IMR-90 (cell line): ENCODE measurements at regions not wholly inside any gene's neighbourhood (a gene's known extent, or its start where the extent isn't known, plus 50 kb on each side); places are given as distances from the start of the nearest gene placed in this dataset.

Experiments
- ATAC-seq: fragments of 200-7000 bp; cut with Tn5 transposase; 2 replicates; pipeline ENCODE4 v1.9.1; 2020; ENCODE audit warnings: low read depth, mild to moderate bottlenecking, moderate library complexity
- BruUV-seq: library from RNA; stranded (reverse); fragments of 400-500 nt; replicated peaks from 2 replicates; lab custom pipeline; 2021; lab: Mats Ljungman, UMichigan
- CTCF ChIA-PET: fragments of 300-600 bp; formaldehyde crosslinking; extraction: SDS; loops from one replicate; lab custom pipeline; 2021; ENCODE audit warnings: antibody characterized with exemption; lab: Yijun Ruan, JAX
- POLR2A ChIA-PET: fragments of 300-600 bp; sonication (Branson Sonifier 250); formaldehyde crosslinking; loops from one replicate; lab custom pipeline; 2022; ENCODE audit warnings: antibody characterized with exemption; ENCODE audit not compliant: unreplicated experiment; lab: Charles Lee
- DNase-seq: peaks from one replicate; pipeline ENCODE4 v3.0.0; 2013
- H2AFZ ChIP-seq: replicated peaks from 2 replicates; pipeline ENCODE3; 2013; ENCODE audit warnings: low read length, mild to moderate bottlenecking; ENCODE audit not compliant: poor library complexity
- H2AK5ac ChIP-seq: 2 replicates; pipeline ENCODE4 v1.6.1; 2013; ENCODE audit warnings: low read depth, low read length, inconsistent platforms
- H2AK9ac ChIP-seq: replicated peaks from 2 replicates; pipeline ENCODE3; 2013; ENCODE audit warnings: mild to moderate bottlenecking, low read depth, low read length, moderate library complexity; ENCODE audit not compliant: poor library complexity
- H2BK120ac ChIP-seq: 2 replicates; pipeline ENCODE4 v1.6.1; 2013; ENCODE audit warnings: low read depth, low read length, inconsistent platforms
- H2BK15ac ChIP-seq: 3 replicates; pipeline ENCODE4 v1.6.1; 2013; ENCODE audit warnings: low read depth, low read length, inconsistent platforms
- H2BK20ac ChIP-seq: 2 replicates; pipeline ENCODE4 v1.6.1; 2013; ENCODE audit warnings: low read depth, mild to moderate bottlenecking, inconsistent platforms, low read length, moderate library complexity
- H2BK5ac ChIP-seq: 2 replicates; pipeline ENCODE4 v1.6.1; 2013; ENCODE audit warnings: mild to moderate bottlenecking, low read depth, low read length, inconsistent platforms; ENCODE audit not compliant: poor library complexity, severe bottlenecking
- H3K14ac ChIP-seq: replicated peaks from 2 replicates; pipeline ENCODE4 v1.6.1; 2013; ENCODE audit warnings: low read depth, low read length, inconsistent platforms
- H3K18ac ChIP-seq: 2 replicates; pipeline ENCODE4 v1.6.1; 2013; ENCODE audit warnings: low read depth, low read length, control low read depth
- H3K23ac ChIP-seq: 2 replicates; pipeline ENCODE4 v1.6.1; 2013; ENCODE audit warnings: low read depth, low read length, inconsistent platforms
- H3K27ac ChIP-seq: 2 replicates; pipeline ENCODE4 v1.5.1; 2013; ENCODE audit warnings: mild to moderate bottlenecking, control low read depth, low read length; ENCODE audit not compliant: insufficient read depth
- H3K27me3 ChIP-seq: 2 replicates; pipeline ENCODE4 v1.6.1; 2013; ENCODE audit warnings: low read length; ENCODE audit not compliant: control insufficient read depth, insufficient read depth
- H3K36me3 ChIP-seq: 2 replicates; pipeline ENCODE4 v1.6.1; 2013; ENCODE audit warnings: low read length, mixed read lengths; ENCODE audit not compliant: control insufficient read depth, insufficient read depth
- H3K4ac ChIP-seq: 2 replicates; pipeline ENCODE4 v1.6.1; 2013; ENCODE audit warnings: low read depth, low read length, inconsistent platforms
- H3K4me1 ChIP-seq: 2 replicates; pipeline ENCODE4 v1.6.1; 2013; ENCODE audit warnings: low read length, mixed read lengths; ENCODE audit not compliant: control insufficient read depth, insufficient read depth
- H3K4me2 ChIP-seq: 2 replicates; pipeline ENCODE4 v1.6.1; 2013; ENCODE audit warnings: low read depth, mild to moderate bottlenecking, control low read depth, low read length, moderate library complexity
- H3K4me3 ChIP-seq: 2 replicates; pipeline ENCODE4 v1.5.1; 2013; ENCODE audit warnings: low read depth, mild to moderate bottlenecking, control low read depth, low read length, moderate library complexity; ENCODE audit not compliant: insufficient read depth
- H3K56ac ChIP-seq: 2 replicates; pipeline ENCODE4 v1.6.1; 2013; ENCODE audit warnings: low read length, inconsistent platforms; ENCODE audit not compliant: insufficient read depth; ENCODE audit errors: extremely low read depth
- H3K79me1 ChIP-seq, 2 experiments: 2 replicates each; pipeline ENCODE4 v1.6.1; 2013; ENCODE audit warnings: low read length in 2 of 2, inconsistent platforms in 1 of 2, low read depth in 1 of 2
- H3K9ac ChIP-seq: 2 replicates; pipeline ENCODE4 v1.6.1; 2013; ENCODE audit warnings: low read depth, low read length, control low read depth
- H3K9me1 ChIP-seq: 2 replicates; pipeline ENCODE4 v1.6.1; 2013; ENCODE audit warnings: low read length, inconsistent platforms; ENCODE audit not compliant: insufficient read depth
- H3K9me3 ChIP-seq: 2 replicates; pipeline ENCODE4 v1.6.1; 2013; ENCODE audit warnings: low read length; ENCODE audit not compliant: control insufficient read depth, insufficient read depth
- H4K20me1 ChIP-seq: 2 replicates; pipeline ENCODE4 v1.6.1; 2013; ENCODE audit warnings: low read length, inconsistent platforms; ENCODE audit not compliant: insufficient read depth
- H4K5ac ChIP-seq: 2 replicates; pipeline ENCODE4 v1.6.1; 2013; ENCODE audit warnings: mild to moderate bottlenecking, low read depth, low read length, control low read depth
- H4K8ac ChIP-seq, 2 experiments: 2 replicates each; pipeline ENCODE4 v1.6.1; 2013; ENCODE audit warnings: low read depth in 2 of 2, low read length in 2 of 2, control low read depth in 1 of 2, inconsistent platforms in 1 of 2
- H4K91ac ChIP-seq: 2 replicates; pipeline ENCODE4 v1.6.1; 2013; ENCODE audit warnings: low read depth, low read length, inconsistent platforms; ENCODE audit not compliant: insufficient read depth
- BHLHE40 ChIP-seq: fragments of 150-350 bp; IDR thresholded peaks from 2 replicates; pipeline ENCODE4 v1.6.1; 2016; ENCODE audit warnings: mild to moderate bottlenecking, low read depth, low read length
- CEBPB ChIP-seq: IDR thresholded peaks from 2 replicates; pipeline ENCODE4 v1.6.1; 2012; ENCODE audit warnings: low read depth, low read length, improper control_type of control experiment
- CHD1 ChIP-seq: IDR thresholded peaks from 2 replicates; pipeline ENCODE4 v1.6.1; 2012; ENCODE audit warnings: low read depth, low read length, improper control_type of control experiment
- CTCF ChIP-seq: conservative IDR thresholded peaks from 2 replicates; pipeline ENCODE4 v1.5.1; 2012; ENCODE audit warnings: mild to moderate bottlenecking, low read depth, low read length, improper control_type of control experiment
- ELK1 ChIP-seq: fragments of 150-350 bp; IDR thresholded peaks from 2 replicates; pipeline ENCODE4 v1.6.1; 2016; ENCODE audit warnings: low read depth, mild to moderate bottlenecking, low read length, moderate library complexity, borderline replicate concordance
- FOS ChIP-seq: fragments of 150-350 bp; IDR thresholded peaks from 2 replicates; pipeline ENCODE4 v1.6.1; 2016; ENCODE audit warnings: low read depth, low read length
- MAFK ChIP-seq: IDR thresholded peaks from 2 replicates; pipeline ENCODE4 v1.6.1; 2012; ENCODE audit warnings: low read depth, low read length, improper control_type of control experiment
- MAZ ChIP-seq: IDR thresholded peaks from 2 replicates; pipeline ENCODE4 v1.6.1; 2012; ENCODE audit warnings: low read depth, mild to moderate bottlenecking, low read length, improper control_type of control experiment, moderate library complexity, borderline replicate concordance
- MXI1 ChIP-seq: IDR thresholded peaks from 2 replicates; pipeline ENCODE4 v1.6.1; 2012; ENCODE audit warnings: low read depth, mild to moderate bottlenecking, low read length, moderate library complexity, borderline replicate concordance
- NFE2L2 ChIP-seq: fragments of 150-350 bp; IDR thresholded peaks from 2 replicates; pipeline ENCODE4 v1.6.1; 2016; ENCODE audit warnings: low read depth, mild to moderate bottlenecking, low read length
- POLR2A ChIP-seq: IDR thresholded peaks from 2 replicates; pipeline ENCODE4 v1.6.1; 2012; ENCODE audit warnings: mild to moderate bottlenecking, low read depth, low read length
- RAD21 ChIP-seq: IDR thresholded peaks from 2 replicates; pipeline ENCODE4 v1.6.1; 2012; ENCODE audit warnings: low read length, improper control_type of control experiment
- RCOR1 ChIP-seq: IDR thresholded peaks from 2 replicates; pipeline ENCODE4 v1.6.1; 2012; ENCODE audit warnings: mild to moderate bottlenecking, low read length, improper control_type of control experiment; ENCODE audit not compliant: insufficient replicate concordance
- RFX5 ChIP-seq: IDR thresholded peaks from 2 replicates; pipeline ENCODE4 v1.8.0; 2012; ENCODE audit warnings: low read depth, mild to moderate bottlenecking, low read length, moderate library complexity
- SMC3 ChIP-seq: fragments of 150-350 bp; IDR thresholded peaks from 2 replicates; pipeline ENCODE4 v1.6.1; 2016; ENCODE audit warnings: low read depth, mild to moderate bottlenecking, antibody characterized with exemption, low read length, moderate library complexity
- USF2 ChIP-seq: fragments of 150-350 bp; IDR thresholded peaks from 2 replicates; pipeline ENCODE4 v1.6.1; 2017; ENCODE audit warnings: mild to moderate bottlenecking, antibody characterized with exemption, low read length, low read depth
- WGBS, 2 experiments: methylation state at CpG; one replicate each; pipeline versions ENCODE4 v1.1.5 to v1.1.7; 2013; ENCODE audit warnings: missing lambda C conversion rate in 2 of 2; ENCODE audit not compliant: insufficient read length in 1 of 2; ENCODE audit errors: extremely low coverage in 2 of 2; 5-methylcytosine and 5-hydroxymethylcytosine counted together
- dilution Hi-C: fragments of 300-500 bp; cut with HindIII; formaldehyde crosslinking; loops from one replicate; pipeline ENCODE4 v1.14.3; 2018; ENCODE audit warnings: low sequenced_read_pairs; ENCODE audit not compliant: unreplicated experiment
- in situ Hi-C: fragments of 300-500 bp; cut with MboI; formaldehyde crosslinking; loops from 3 replicates; pipeline ENCODE4 v1.14.3; 2019; ENCODE audit warnings: low sequenced_read_pairs, inconsistent platforms, mixed read lengths
- intact Hi-C: fragments of 100-400 bp; cut with micrococcal nuclease; formaldehyde crosslinking; loops from 2 replicates; pipeline ENCODE4 v1.10.0; 2022

- CTCF ChIA-PET = no interaction called here
These were observed 115.1 kb upstream of the SPTLC3 start for GRCh38 chr20:12893653-12894052.

More at GRCh38 chr20:12893653-12894052, 115.1 kb upstream of the SPTLC3 start:
- TF ChIP-seq NFE2L2 (no peak), RFX5 (no peak), CHD1 (no peak), ELK1 (no peak), RAD21 (no peak), SMC3 (no peak), USF2 (no peak), POLR2A (no peak), CTCF (no peak), MAFK (no peak), RCOR1 (no peak), MAZ (no peak), MXI1 (no peak), FOS (no peak), CEBPB (no peak), BHLHE40 (no peak)
- DNase-seq (no peak), ATAC-seq (no peak)
- Histone ChIP-seq H4K91ac (no peak overlapping the region), H4K8ac (no peak overlapping the region), H2BK120ac (no peak overlapping the region), H2AFZ (no peak overlapping the region), H3K4me3 (no peak overlapping the region), H2BK15ac (no peak overlapping the region), H3K4me1 (no peaks in the 10 kb centered on the region), H3K36me3 (no peaks in the 10 kb centered on the region), H3K27me3 (no peaks in the 10 kb centered on the region), H3K9me1 (no peaks in the 10 kb centered on the region), H3K14ac (no peak overlapping the region), H3K9me3 (no peaks in the 10 kb centered on the region), H4K20me1 (no peaks in the 10 kb centered on the region), H3K56ac (no peak overlapping the region), H3K4ac (no peak overlapping the region), H3K9ac (no peak overlapping the region), H2BK5ac (no peak overlapping the region), H3K23ac (no peak overlapping the region), H4K5ac (no peak overlapping the region), H3K27ac (no peak overlapping the region), H3K4me2 (no peak overlapping the region), H3K18ac (no peak overlapping the region), H2AK5ac (no peak overlapping the region), H2AK9ac (no peak overlapping the region), H2BK20ac (no peak overlapping the region), H3K79me1 (no peaks in the 10 kb centered on the region)
- POLR2A ChIA-PET = no interaction called here
- no CpG with 5 or more reads among the region's 6 CpGs for WGBS, 2 experiments
- intact Hi-C loops = no loop called here
- in situ Hi-C loops = no loop called here
- dilution Hi-C loops = no loop called here
- no TSS peak for BruUV-seq
